Activated CD8-positive, alpha-beta memory T cell treated with anti-CD3 and anti-CD28 coated beads, Interleukin-2, amount 10 ng/mL, durations not matched to agents 7 days and 5 days (primary cell): ENCODE measurements at regions not wholly inside any gene's neighbourhood (a gene's known extent, or its start where the extent isn't known, plus 50 kb on each side); places are given as distances from the start of the nearest gene placed in this dataset.
"Not testable (repeated sequence)": the region's sequence is repeated elsewhere in the genome, so short reads cannot be mapped to it uniquely, and the experiment has no call there.

Experiments
- ATAC-seq: fragments of 150-1000 bp; cut with Tn5 transposase; one replicate; pipeline ENCODE4 v1.10.0; 2021; ENCODE audit warnings: moderate library complexity
- CTCF ChIA-PET: fragments of 350-600 bp; sonication (Branson Sonifier 250); formaldehyde crosslinking; loops from one replicate; lab custom pipeline; 2021; ENCODE audit warnings: antibody characterized with exemption; lab: Charles Lee
- DNase-seq: peaks from one replicate; pipeline ENCODE4 v3.0.0-alpha.2; 2020
- H3K27ac Mint-ChIP-seq: one replicate; pipeline ENCODE4 v1.8.0; 2021; ENCODE audit warnings: mild to moderate bottlenecking, mixed read lengths
- H3K27me3 Mint-ChIP-seq: one replicate; pipeline ENCODE4 v1.8.0; 2021; ENCODE audit warnings: mixed read lengths
- H3K36me3 Mint-ChIP-seq: one replicate; pipeline ENCODE4 v1.8.0; 2021; ENCODE audit warnings: mild to moderate bottlenecking, mixed read lengths
- H3K4me1 Mint-ChIP-seq: one replicate; pipeline ENCODE4 v1.8.0; 2021; ENCODE audit warnings: mixed read lengths
- H3K4me3 Mint-ChIP-seq: one replicate; pipeline ENCODE4 v1.8.0; 2021; ENCODE audit warnings: mild to moderate bottlenecking, moderate library complexity, mixed read lengths
- H3K9me3 Mint-ChIP-seq: one replicate; pipeline ENCODE4 v1.8.0; 2022; ENCODE audit warnings: low read depth, mixed read lengths

- no peak for ATAC-seq
Measured at GRCh38 chr5:28855626-28856025, 1817.2 kb upstream of the CDH9 start.

GRCh38 chr5:28850320-28850921, 1812.0 kb upstream of the CDH9 start:
- Mint-ChIP-seq H3K36me3 (no peaks in the 10 kb centered on the region), H3K4me1 (no peaks in the 10 kb centered on the region), H3K9me3 (peaks cover 13% of the 10 kb centered on the region), H3K27me3 (no peaks in the 10 kb centered on the region), H3K27ac (no peak overlapping the region), H3K4me3 (no peak overlapping the region)
- ATAC-seq (no peak), DNase-seq (no peak)
- CTCF ChIA-PET: no interaction called here

More at GRCh38 chr5:28855626-28856025, 1817.2 kb upstream of the CDH9 start:
- Mint-ChIP-seq H3K27ac (no peak overlapping the region), H3K27me3 (no peaks in the 10 kb centered on the region), H3K4me3 (no peak overlapping the region), H3K36me3 (no peaks in the 10 kb centered on the region), H3K9me3 (peaks cover 7% of the 10 kb centered on the region), H3K4me1 (no peaks in the 10 kb centered on the region)
- DNase-seq: no peak
- CTCF ChIA-PET: no interaction called here

- CTCF ChIA-PET: no interaction called here
- no peak overlapping the region for H3K4me3 Mint-ChIP-seq
- H3K27me3 Mint-ChIP-seq: no peaks in the 10 kb centered on the region
- no peak overlapping the region for H3K27ac Mint-ChIP-seq
- H3K9me3 Mint-ChIP-seq: peaks cover 17% of the 10 kb centered on the region
- H3K4me1 Mint-ChIP-seq: no peaks in the 10 kb centered on the region
- no peak for DNase-seq
- no peak for ATAC-seq
- no peaks in the 10 kb centered on the region for H3K36me3 Mint-ChIP-seq
Measured at GRCh38 chr5:28831042-28831441, 1792.7 kb upstream of the CDH9 start.

GRCh38 chr5:28823231-28823630, 1784.8 kb upstream of the CDH9 start:
- DNase-seq (no peak), ATAC-seq (no peak)
- Mint-ChIP-seq H3K36me3 (no peaks in the 10 kb centered on the region), H3K27ac (no peak overlapping the region), H3K27me3 (no peaks in the 10 kb centered on the region), H3K4me3 (no peak overlapping the region), H3K9me3 (peaks cover 7% of the 10 kb centered on the region), H3K4me1 (no peaks in the 10 kb centered on the region)
- CTCF ChIA-PET: no interaction called here

- Mint-ChIP-seq H3K27ac (no peak overlapping the region), H3K4me3 (no peak overlapping the region), H3K9me3 (peaks cover 9% of the 10 kb centered on the region), H3K4me1 (no peaks in the 10 kb centered on the region), H3K27me3 (no peaks in the 10 kb centered on the region), H3K36me3 (no peaks in the 10 kb centered on the region)
- CTCF ChIA-PET: no interaction called here
- ATAC-seq (no peak), DNase-seq (no peak)
Measured at GRCh38 chr5:28822071-28822470, 1783.7 kb upstream of the CDH9 start.

GRCh38 chr5:28810751-28811136, 1772.4 kb upstream of the CDH9 start:
- Mint-ChIP-seq H3K36me3 (no peaks in the 10 kb centered on the region), H3K4me3 (peak overlapping the region; percentile 23), H3K4me1 (no peaks in the 10 kb centered on the region), H3K9me3 (peaks cover 11% of the 10 kb centered on the region), H3K27me3 (no peaks in the 10 kb centered on the region), H3K27ac (no peak overlapping the region)
- DNase-seq: no peak
- CTCF ChIA-PET: no interaction called here
- no peak for ATAC-seq

GRCh38 chr5:28809811-28810750, 1771.7 kb upstream of the CDH9 start:
- H3K4me3 Mint-ChIP-seq: peak overlapping the region; percentile 23
- DNase-seq (peak; percentile 34), ATAC-seq (no peak)
- CTCF ChIA-PET: no interaction called here
- no peaks in the 10 kb centered on the region for H3K27me3 Mint-ChIP-seq
- no peak overlapping the region for H3K27ac Mint-ChIP-seq
- peaks cover 11% of the 10 kb centered on the region for H3K9me3 Mint-ChIP-seq
- no peaks in the 10 kb centered on the region for H3K36me3 Mint-ChIP-seq
- H3K4me1 Mint-ChIP-seq: no peaks in the 10 kb centered on the region

- H3K36me3 Mint-ChIP-seq: no peaks in the 10 kb centered on the region
- peak; percentile 32 for DNase-seq
Measured at GRCh38 chr5:28808967-28809810, 1770.8 kb upstream of the CDH9 start.

GRCh38 chr5:28807195-28807729, 1768.9 kb upstream of the CDH9 start:
- no peaks in the 10 kb centered on the region for H3K27me3 Mint-ChIP-seq
- CTCF ChIA-PET: no interaction called here
- no peak overlapping the region for H3K4me3 Mint-ChIP-seq
- H3K4me1 Mint-ChIP-seq: no peaks in the 10 kb centered on the region
- H3K9me3 Mint-ChIP-seq: peaks cover 6% of the 10 kb centered on the region
- no peak for DNase-seq
- H3K27ac Mint-ChIP-seq: no peak overlapping the region
- H3K36me3 Mint-ChIP-seq: no peaks in the 10 kb centered on the region
- no peak for ATAC-seq

More at GRCh38 chr5:28808967-28809810, 1770.8 kb upstream of the CDH9 start:
- ATAC-seq: peak; percentile 45
- H3K4me1 Mint-ChIP-seq: no peaks in the 10 kb centered on the region
- H3K27me3 Mint-ChIP-seq: no peaks in the 10 kb centered on the region
- H3K9me3 Mint-ChIP-seq: peaks cover 8% of the 10 kb centered on the region
- H3K4me3 Mint-ChIP-seq: peak overlapping the region; percentile 38
- no peak overlapping the region for H3K27ac Mint-ChIP-seq
- CTCF ChIA-PET: no interaction called here

- H3K4me3 Mint-ChIP-seq, H3K9me3 Mint-ChIP-seq, H3K27me3 Mint-ChIP-seq, CTCF ChIA-PET, H3K27ac Mint-ChIP-seq, DNase-seq, ATAC-seq, H3K4me1 Mint-ChIP-seq, H3K36me3 Mint-ChIP-seq: not testable (repeated sequence)
Measured at GRCh38 chr5:28799035-28799434, 1760.6 kb upstream of the CDH9 start.

GRCh38 chr5:28788954-28789353, 1750.6 kb upstream of the CDH9 start:
- Mint-ChIP-seq H3K27ac (no peak overlapping the region), H3K36me3 (no peaks in the 10 kb centered on the region), H3K4me1 (no peaks in the 10 kb centered on the region), H3K4me3 (no peak overlapping the region), H3K27me3 (no peaks in the 10 kb centered on the region), H3K9me3 (peaks cover 14% of the 10 kb centered on the region)
- no peak for DNase-seq
- CTCF ChIA-PET: no interaction called here
- no peak for ATAC-seq

- H3K4me3 Mint-ChIP-seq: no peak overlapping the region
- no peaks in the 10 kb centered on the region for H3K4me1 Mint-ChIP-seq
- no peaks in the 10 kb centered on the region for H3K36me3 Mint-ChIP-seq
- DNase-seq: no peak
- no peaks in the 10 kb centered on the region for H3K27me3 Mint-ChIP-seq
- CTCF ChIA-PET: no interaction called here
- no peak for ATAC-seq
- H3K27ac Mint-ChIP-seq: no peak overlapping the region
- H3K9me3 Mint-ChIP-seq: peaks cover 10% of the 10 kb centered on the region
Measured at GRCh38 chr5:28780083-28780692, 1741.8 kb upstream of the CDH9 start.
